Parathyroid adenoma (tissue), 2 donors: ENCODE measurements at regions not wholly inside any gene's neighbourhood (a gene's known extent, or its start where the extent isn't known, plus 50 kb on each side); places are given as distances from the start of the nearest gene placed in this dataset.

Experiments
- H2AFZ ChIP-seq: fragments of 300-600 bp; sonication (generic); one replicate; pipeline ENCODE4 v1.7.0; 2017; ENCODE audit warnings: antibody characterized with exemption, mild to moderate bottlenecking
- H3K27ac ChIP-seq: fragments of 300-600 bp; sonication (generic); one replicate; pipeline ENCODE4 v1.7.0; 2017
- H3K27me3 ChIP-seq: fragments of 300-600 bp; sonication (generic); one replicate; pipeline ENCODE4 v1.7.0; 2017; ENCODE audit warnings: low read length; ENCODE audit not compliant: control insufficient read depth, insufficient read depth
- H3K36me3 ChIP-seq: fragments of 300-600 bp; sonication (generic); one replicate; pipeline ENCODE4 v1.7.0; 2017; ENCODE audit warnings: low read length; ENCODE audit not compliant: control insufficient read depth, insufficient read depth
- H3K4me1 ChIP-seq: fragments of 300-600 bp; sonication (generic); one replicate; pipeline ENCODE4 v1.7.0; 2017; ENCODE audit warnings: control low read depth
- H3K4me2 ChIP-seq: fragments of 300-600 bp; sonication (generic); one replicate; pipeline ENCODE4 v1.7.0; 2017; ENCODE audit warnings: low read length
- H3K4me3 ChIP-seq: fragments of 300-600 bp; sonication (generic); one replicate; pipeline ENCODE4 v1.7.0; 2017; ENCODE audit warnings: low read depth, low read length
- H3K79me2 ChIP-seq: fragments of 300-600 bp; sonication (generic); one replicate; pipeline ENCODE4 v1.7.0; 2017; ENCODE audit warnings: control low read depth
- H3K9ac ChIP-seq: fragments of 300-600 bp; sonication (generic); one replicate; pipeline ENCODE4 v1.7.0; 2017; ENCODE audit warnings: mild to moderate bottlenecking
- H3K9me3 ChIP-seq: fragments of 300-600 bp; sonication (generic); one replicate; pipeline ENCODE4 v1.7.0; 2017; ENCODE audit warnings: low read length; ENCODE audit not compliant: control insufficient read depth
- TF ChIP-seq, protein P1 (sequence below): fragments of 300-600 bp; sonication (generic); IDR thresholded peaks from one replicate; pipeline ENCODE4 v1.7.0; 2017; ENCODE audit warnings: antibody characterized with exemption, mild to moderate bottlenecking
- donor health status: primary hyperparathyroidism.

DNA sequence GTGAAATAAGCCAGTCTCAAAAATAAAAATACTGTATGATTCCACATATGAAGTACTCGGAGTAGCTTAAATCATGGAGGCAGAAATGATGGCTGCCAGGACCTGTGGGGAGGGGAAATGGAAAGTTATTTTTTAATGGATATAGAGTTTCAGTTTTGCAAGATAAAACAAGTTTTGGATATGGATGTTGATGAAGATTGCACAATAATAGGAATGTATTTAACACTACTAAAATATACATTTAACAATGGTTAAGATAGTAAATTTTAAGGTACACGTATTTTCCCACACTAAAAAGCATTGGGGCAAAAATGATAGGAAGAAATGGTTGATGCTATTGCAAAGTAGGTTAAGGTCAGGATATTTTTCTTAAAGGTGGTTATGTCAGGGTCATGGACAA, 1058.9 kb upstream of the MAP3K7 start:
- Histone ChIP-seq H3K27ac (no peak overlapping the region), H3K4me3 (no peak overlapping the region)
- TF ChIP-seq, protein P1, sequence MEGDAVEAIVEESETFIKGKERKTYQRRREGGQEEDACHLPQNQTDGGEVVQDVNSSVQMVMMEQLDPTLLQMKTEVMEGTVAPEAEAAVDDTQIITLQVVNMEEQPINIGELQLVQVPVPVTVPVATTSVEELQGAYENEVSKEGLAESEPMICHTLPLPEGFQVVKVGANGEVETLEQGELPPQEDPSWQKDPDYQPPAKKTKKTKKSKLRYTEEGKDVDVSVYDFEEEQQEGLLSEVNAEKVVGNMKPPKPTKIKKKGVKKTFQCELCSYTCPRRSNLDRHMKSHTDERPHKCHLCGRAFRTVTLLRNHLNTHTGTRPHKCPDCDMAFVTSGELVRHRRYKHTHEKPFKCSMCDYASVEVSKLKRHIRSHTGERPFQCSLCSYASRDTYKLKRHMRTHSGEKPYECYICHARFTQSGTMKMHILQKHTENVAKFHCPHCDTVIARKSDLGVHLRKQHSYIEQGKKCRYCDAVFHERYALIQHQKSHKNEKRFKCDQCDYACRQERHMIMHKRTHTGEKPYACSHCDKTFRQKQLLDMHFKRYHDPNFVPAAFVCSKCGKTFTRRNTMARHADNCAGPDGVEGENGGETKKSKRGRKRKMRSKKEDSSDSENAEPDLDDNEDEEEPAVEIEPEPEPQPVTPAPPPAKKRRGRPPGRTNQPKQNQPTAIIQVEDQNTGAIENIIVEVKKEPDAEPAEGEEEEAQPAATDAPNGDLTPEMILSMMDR, result no peak

GRCh38 chr6:91637217-91637616, 1050.3 kb upstream of the MAP3K7 start:
- Histone ChIP-seq H3K27me3 (no peaks in the 10 kb centered on the region), H3K9me3 (no peaks in the 10 kb centered on the region), H3K36me3 (no peaks in the 10 kb centered on the region), H3K27ac (no peak overlapping the region), H2AFZ (no peak overlapping the region), H3K4me2 (no peak overlapping the region), H3K79me2 (no peaks in the 10 kb centered on the region), H3K4me3 (no peak overlapping the region), H3K9ac (no peak overlapping the region), H3K4me1 (no peaks in the 10 kb centered on the region)
- TF ChIP-seq, protein P1, result no peak

More for the DNA sequence above, 1058.9 kb upstream of the MAP3K7 start:
- H3K9me3 ChIP-seq, result no peaks in the 10 kb centered on the region
- no peaks in the 10 kb centered on the region for H3K36me3 ChIP-seq
- H3K4me2 ChIP-seq, result no peak overlapping the region
- no peaks in the 10 kb centered on the region for H3K4me1 ChIP-seq
- no peaks in the 10 kb centered on the region for H3K27me3 ChIP-seq
- no peak overlapping the region for H3K9ac ChIP-seq
- H3K79me2 ChIP-seq, result no peaks in the 10 kb centered on the region
- no peak overlapping the region for H2AFZ ChIP-seq

DNA sequence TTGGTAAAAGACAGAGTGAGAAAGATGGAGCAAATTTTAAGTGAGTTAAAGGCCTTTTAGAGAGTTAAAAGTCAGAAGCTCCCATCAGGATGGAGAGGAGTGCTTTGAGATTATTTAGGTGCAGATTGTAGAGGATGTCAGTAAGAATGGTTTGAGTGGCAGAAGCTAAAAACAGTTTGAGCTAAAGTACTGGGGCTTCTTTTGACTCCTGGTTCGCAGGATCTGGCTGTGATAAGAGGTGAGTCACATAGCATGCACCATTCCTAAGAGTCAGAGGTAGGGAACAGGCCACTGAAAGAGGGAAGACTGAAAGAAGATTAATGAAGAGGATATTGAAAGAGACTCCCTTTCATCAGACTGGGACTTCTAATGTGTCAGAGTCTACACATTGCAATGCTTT, 1047.9 kb upstream of the MAP3K7 start:
- Histone ChIP-seq H3K9ac (no peak overlapping the region), H3K4me1 (no peaks in the 10 kb centered on the region), H3K27me3 (no peaks in the 10 kb centered on the region), H3K36me3 (no peaks in the 10 kb centered on the region), H3K79me2 (no peaks in the 10 kb centered on the region), H3K27ac (no peak overlapping the region), H3K9me3 (no peaks in the 10 kb centered on the region), H2AFZ (peak overlapping the region; percentile 4), H3K4me2 (no peak overlapping the region), H3K4me3 (no peak overlapping the region)
- TF ChIP-seq, protein P1, result no peak

GRCh38 chr6:91633374-91634111, 1046.7 kb upstream of the MAP3K7 start:
- Histone ChIP-seq H3K79me2 (no peaks in the 10 kb centered on the region), H3K27ac (no peak overlapping the region), H3K36me3 (no peaks in the 10 kb centered on the region), H3K4me3 (no peak overlapping the region), H3K4me1 (no peaks in the 10 kb centered on the region), H3K4me2 (peak overlapping the region; percentile 20), H2AFZ (peak overlapping the region; percentile 14), H3K9me3 (no peaks in the 10 kb centered on the region), H3K9ac (no peak overlapping the region), H3K27me3 (no peaks in the 10 kb centered on the region)
- TF ChIP-seq, protein P1, result no peak

DNA sequence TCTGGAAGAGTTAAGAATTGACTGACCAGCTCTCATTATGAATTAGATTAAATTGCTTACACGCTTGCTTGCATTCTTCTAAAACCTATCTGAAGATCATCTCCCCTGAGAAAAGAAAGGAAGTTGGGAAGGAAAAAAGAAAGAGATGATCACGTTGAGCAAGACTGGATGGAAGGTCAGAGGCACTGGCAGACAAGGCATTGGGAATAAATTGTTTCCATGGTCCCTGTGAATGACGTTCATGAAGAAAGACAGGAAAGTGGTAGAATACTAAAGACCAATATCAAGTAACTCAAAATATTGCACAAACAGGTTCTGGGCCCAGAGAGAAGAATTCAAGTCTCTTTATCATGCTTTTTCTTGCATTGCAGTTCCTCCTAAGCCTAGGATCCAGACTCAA, 1045.4 kb upstream of the MAP3K7 start:
- TF ChIP-seq, protein P1, result no peak
- H3K9me3 ChIP-seq, result no peaks in the 10 kb centered on the region
- no peak overlapping the region for H3K4me2 ChIP-seq
- no peaks in the 10 kb centered on the region for H3K27me3 ChIP-seq
- H3K79me2 ChIP-seq, result no peaks in the 10 kb centered on the region
- H3K27ac ChIP-seq, result no peak overlapping the region
- H3K4me3 ChIP-seq, result no peak overlapping the region
- H2AFZ ChIP-seq, result no peak overlapping the region
- H3K9ac ChIP-seq, result no peak overlapping the region
- H3K36me3 ChIP-seq, result no peaks in the 10 kb centered on the region
- no peaks in the 10 kb centered on the region for H3K4me1 ChIP-seq
